Endothelial cell of umbilical vein (primary cell): ENCODE measurements at regions not wholly inside any gene's neighbourhood (a gene's known extent, or its start where the extent isn't known, plus 50 kb on each side); places are given as distances from the start of the nearest gene placed in this dataset.

Experiments used
- BruUV-seq: library from RNA; stranded (reverse); fragments of 400-500 nt; replicated peaks from 2 replicates; lab custom pipeline; 2021; lab: Mats Ljungman, UMichigan
- CTCF ChIA-PET: fragments of 300-600, 350-600 bp; sonication (Branson Sonifier 250); formaldehyde crosslinking; loops from one replicate; lab custom pipeline; 2021; ENCODE audit warnings: antibody characterized with exemption, inconsistent platforms; lab: Charles Lee
- POLR2A ChIA-PET: fragments of 300-600, 350-600 bp; sonication (Branson Sonifier 250); formaldehyde crosslinking; loops from one replicate; lab custom pipeline; 2021; ENCODE audit warnings: antibody characterized with exemption, inconsistent platforms; lab: Charles Lee
- DNase-seq: peaks from one replicate; pipeline ENCODE4 v3.0.0-alpha.2; 2011; ENCODE audit warnings: low read depth, low spot score
- FAIRE-seq: peaks from 2 replicates; lab custom pipeline; 2011; peaks lifted over from hg19 to GRCh38; lab: Jason Lieb, UNC
- H2AFZ ChIP-seq: 2 replicates; pipeline ENCODE4 v1.6.0; 2012; ENCODE audit warnings: low read depth, low read length, control low read depth, inconsistent platforms
- H3K27ac ChIP-seq: 2 replicates; pipeline ENCODE4 v1.5.1; 2011; ENCODE audit warnings: low read depth, mild to moderate bottlenecking, control low read depth, low read length, moderate library complexity; ENCODE audit not compliant: insufficient read depth
- H3K27me3 ChIP-seq, 2 experiments: 2 replicates each; pipeline versions ENCODE4 v1.6.0 to v1.6.1; 2011; ENCODE audit warnings: low read length in 2 of 2, mixed read lengths in 1 of 2; ENCODE audit not compliant: control insufficient read depth in 2 of 2, insufficient read depth in 2 of 2
- H3K36me3 ChIP-seq, 2 experiments: 2 replicates in 1 of 2; 3 replicates in 1 of 2; pipeline ENCODE4 v1.5.1; 2011; ENCODE audit warnings: low read length in 2 of 2, mild to moderate bottlenecking in 1 of 2, moderate library complexity in 1 of 2; ENCODE audit not compliant: control insufficient read depth in 2 of 2, insufficient read depth in 2 of 2; ENCODE audit errors: extremely low read depth in 1 of 2
- H3K4me1 ChIP-seq: 3 replicates; pipeline ENCODE4 v1.5.1; 2011; ENCODE audit warnings: mild to moderate bottlenecking, low read length; ENCODE audit not compliant: control insufficient read depth, insufficient read depth; ENCODE audit errors: extremely low read depth
- H3K4me2 ChIP-seq: 2 replicates; pipeline ENCODE4 v1.6.1; 2011; ENCODE audit warnings: low read length, control low read depth, mixed read lengths; ENCODE audit not compliant: insufficient read depth
- H3K4me3 ChIP-seq, 3 experiments: fragments of 200-600 bp in 1 of 3; sonication (generic), shearing (Covaris generic) in 1 of 3; replicated peaks in 1 of 3; 2 replicates each; pipeline ENCODE4 v1.5.1; 2011 to 2016; ENCODE audit warnings: control low read depth in 3 of 3, low read length in 3 of 3, mild to moderate bottlenecking in 2 of 3, inconsistent platforms in 1 of 3, low read depth in 1 of 3, moderate library complexity in 1 of 3; ENCODE audit not compliant: insufficient read depth in 1 of 3
- H3K79me2 ChIP-seq: 2 replicates; pipeline ENCODE4 v1.6.0; 2012; ENCODE audit warnings: low read length, inconsistent platforms; ENCODE audit not compliant: control insufficient read depth, insufficient read depth
- H3K9ac ChIP-seq: replicated peaks from 2 replicates; pipeline ENCODE3; 2011; ENCODE audit warnings: low read length, control low read depth; ENCODE audit not compliant: insufficient read depth; ENCODE audit errors: extremely low read depth
- H3K9me1 ChIP-seq: replicated peaks from 3 replicates; pipeline ENCODE4 v1.6.0; 2011; ENCODE audit warnings: mild to moderate bottlenecking, low read length; ENCODE audit not compliant: control insufficient read depth, insufficient read depth; ENCODE audit errors: extremely low read depth
- H3K9me3 ChIP-seq: replicated peaks from 2 replicates; pipeline ENCODE4 v1.5.1; 2012; ENCODE audit warnings: low read length, inconsistent platforms; ENCODE audit not compliant: control insufficient read depth, insufficient read depth
- H4K20me1 ChIP-seq: replicated peaks from 2 replicates; pipeline ENCODE3; 2011; ENCODE audit warnings: mild to moderate bottlenecking, low read length; ENCODE audit not compliant: control insufficient read depth, insufficient read depth; ENCODE audit errors: extremely low read depth
- EZH2 ChIP-seq: IDR thresholded peaks from 2 replicates; pipeline ENCODE4 v1.6.1; 2012; ENCODE audit warnings: borderline replicate concordance, low read depth, mild to moderate bottlenecking, moderate library complexity, low read length, inconsistent platforms; ENCODE audit not compliant: severe bottlenecking
- FOS ChIP-seq: IDR thresholded peaks from 2 replicates; pipeline ENCODE4 v1.6.1; 2011; ENCODE audit warnings: mild to moderate bottlenecking, low read length, moderate library complexity, borderline replicate concordance; ENCODE audit not compliant: insufficient read depth
- GATA2 ChIP-seq: IDR thresholded peaks from 2 replicates; pipeline ENCODE4 v1.7.0; 2011; ENCODE audit warnings: low read depth, mild to moderate bottlenecking, moderate library complexity, mixed read lengths, low read length; ENCODE audit not compliant: insufficient read length, insufficient read depth
- JUN ChIP-seq: IDR thresholded peaks from 2 replicates; pipeline ENCODE4 v1.6.1; 2011; ENCODE audit warnings: borderline replicate concordance, low read depth; ENCODE audit not compliant: insufficient read length, insufficient read depth
- MYC ChIP-seq: IDR thresholded peaks from one replicate; pipeline ENCODE4 v1.6.1; 2011; ENCODE audit warnings: mild to moderate bottlenecking, low read depth, low read length
- POLR2A ChIP-seq: IDR thresholded peaks from 2 replicates; pipeline ENCODE4 v1.6.1; 2012; ENCODE audit warnings: low read depth, mild to moderate bottlenecking, control low read depth, low read length
- POLR2AphosphoS5 ChIP-seq: IDR thresholded peaks from 2 replicates; pipeline ENCODE4 v1.6.1; 2012; ENCODE audit warnings: low read depth, mild to moderate bottlenecking, control low read depth, low read length, moderate library complexity; ENCODE audit not compliant: insufficient read depth
- dilution Hi-C: fragments of 300-500 bp; cut with MboI; formaldehyde crosslinking; loops from one replicate; pipeline ENCODE4 v1.15.0; 2019; ENCODE audit warnings: low sequenced_read_pairs; ENCODE audit not compliant: extremely low pct_ligation_motif_present
- intact Hi-C: fragments of 100-400 bp; cut with micrococcal nuclease; formaldehyde crosslinking; loops from one replicate; pipeline ENCODE4 v1.10.0; 2022
- TF ChIP-seq, protein P1 (sequence below): IDR thresholded peaks from 2 replicates; pipeline ENCODE4 v1.6.1; 2011; ENCODE audit not compliant: insufficient read depth, insufficient read length
- TF ChIP-seq, protein P2 (sequence below), 2 donors: IDR thresholded peaks; 1 replicate in 1 of 2; 2 replicates in 1 of 2; pipeline ENCODE4 v1.5.1; 2011; ENCODE audit warnings: low read length in 2 of 2, mild to moderate bottlenecking in 2 of 2, moderate library complexity in 2 of 2, control low read depth in 1 of 2, inconsistent platforms in 1 of 2, low read depth in 1 of 2; ENCODE audit not compliant: insufficient read depth in 1 of 2; ENCODE audit errors: extremely low read depth in 1 of 2

DNA sequence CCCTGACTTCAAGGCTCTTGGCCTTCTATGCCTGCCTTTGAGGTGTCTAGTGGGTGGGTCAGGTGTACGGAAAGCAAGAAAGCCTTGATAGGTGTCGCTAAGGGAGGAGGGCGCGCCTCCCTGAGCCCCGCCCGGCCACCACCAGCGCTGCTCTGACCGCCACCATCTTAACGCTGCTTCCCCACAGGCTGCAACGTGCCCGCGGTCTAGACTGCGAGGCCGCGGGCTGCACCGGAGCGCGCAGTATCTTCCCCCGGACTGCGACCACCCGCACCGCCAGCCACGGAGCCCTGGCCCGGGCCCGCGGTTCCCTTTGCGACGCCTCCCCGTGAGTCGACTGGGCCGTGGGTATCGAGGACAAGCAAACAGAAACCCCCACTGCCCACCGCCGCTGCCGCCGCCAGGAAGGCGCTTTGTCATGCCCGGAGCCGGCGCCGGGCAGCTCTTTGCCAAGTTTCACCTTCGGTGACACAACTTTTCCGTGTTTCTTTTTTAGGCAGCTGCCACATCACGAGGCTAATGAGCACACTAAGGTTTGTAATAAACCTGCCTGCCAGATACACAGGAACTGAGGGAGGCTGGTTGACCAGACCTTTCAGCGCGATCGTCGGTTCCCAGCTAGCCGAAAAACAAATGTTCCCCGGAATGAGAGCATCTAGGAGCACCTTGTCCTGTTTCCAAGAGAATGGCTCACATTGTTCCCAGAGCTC is 335.8 kb upstream of the F9 start:
- H3K9me1 ChIP-seq, result no peaks in the 10 kb centered on the region
- ChIA-PET CTCF (no interaction called here), POLR2A (no interaction called here)
- no peak overlapping the region for H2AFZ ChIP-seq
- no peak overlapping the region for H3K4me2 ChIP-seq
- no peak for DNase-seq
- no TSS peak for BruUV-seq
- peaks cover 0 to 9% of the 10 kb centered on the region in 2 experiments for H3K27me3 ChIP-seq
- TF ChIP-seq, protein P1, sequence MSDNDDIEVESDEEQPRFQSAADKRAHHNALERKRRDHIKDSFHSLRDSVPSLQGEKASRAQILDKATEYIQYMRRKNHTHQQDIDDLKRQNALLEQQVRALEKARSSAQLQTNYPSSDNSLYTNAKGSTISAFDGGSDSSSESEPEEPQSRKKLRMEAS, result no peak
- TF ChIP-seq EZH2 (no peak), FOS (no peak), JUN (no peak), POLR2AphosphoS5 (no peak), GATA2 (no peak), MYC (no peak), POLR2A (no peak)
- TF ChIP-seq, protein P2, sequence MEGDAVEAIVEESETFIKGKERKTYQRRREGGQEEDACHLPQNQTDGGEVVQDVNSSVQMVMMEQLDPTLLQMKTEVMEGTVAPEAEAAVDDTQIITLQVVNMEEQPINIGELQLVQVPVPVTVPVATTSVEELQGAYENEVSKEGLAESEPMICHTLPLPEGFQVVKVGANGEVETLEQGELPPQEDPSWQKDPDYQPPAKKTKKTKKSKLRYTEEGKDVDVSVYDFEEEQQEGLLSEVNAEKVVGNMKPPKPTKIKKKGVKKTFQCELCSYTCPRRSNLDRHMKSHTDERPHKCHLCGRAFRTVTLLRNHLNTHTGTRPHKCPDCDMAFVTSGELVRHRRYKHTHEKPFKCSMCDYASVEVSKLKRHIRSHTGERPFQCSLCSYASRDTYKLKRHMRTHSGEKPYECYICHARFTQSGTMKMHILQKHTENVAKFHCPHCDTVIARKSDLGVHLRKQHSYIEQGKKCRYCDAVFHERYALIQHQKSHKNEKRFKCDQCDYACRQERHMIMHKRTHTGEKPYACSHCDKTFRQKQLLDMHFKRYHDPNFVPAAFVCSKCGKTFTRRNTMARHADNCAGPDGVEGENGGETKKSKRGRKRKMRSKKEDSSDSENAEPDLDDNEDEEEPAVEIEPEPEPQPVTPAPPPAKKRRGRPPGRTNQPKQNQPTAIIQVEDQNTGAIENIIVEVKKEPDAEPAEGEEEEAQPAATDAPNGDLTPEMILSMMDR (IDR thresholded peaks at IDR 0.05; ENCODE audit: extremely low read depth in 1 of 2, insufficient read depth in 1 of 2, low read depth in 1 of 2, low read length in 2 of 2), result no peak
- H3K9ac ChIP-seq, result no peak overlapping the region
- H3K9me3 ChIP-seq, result no peaks in the 10 kb centered on the region
- H3K4me1 ChIP-seq, result no peaks in the 10 kb centered on the region
- no peak overlapping the region for H3K27ac ChIP-seq
- H3K79me2 ChIP-seq, result no peaks in the 10 kb centered on the region
- dilution Hi-C loops (no loop called here), intact Hi-C loops (no loop called here)
- no peak overlapping the region for H3K4me3 ChIP-seq
- FAIRE-seq, result no peak
- no peaks in the 10 kb centered on the region for H4K20me1 ChIP-seq
- H3K36me3 ChIP-seq, result no peaks in the 10 kb centered on the region
